Mesothelial cell of epicardium (in vitro differentiated cells): ENCODE measurements at regions not wholly inside any gene's neighbourhood (a gene's known extent, or its start where the extent isn't known, plus 50 kb on each side); places are given as distances from the start of the nearest gene placed in this dataset.

Experiments used
- DNase-seq, 2 experiments: peaks; one replicate each; pipeline ENCODE4 v3.0.0; 2021; ENCODE audit warnings: low spot score in 2 of 2; ENCODE audit not compliant: unreplicated experiment in 2 of 2
- H3K27ac Mint-ChIP-seq: 2 replicates; pipeline ENCODE4 v1.8.0; 2021; ENCODE audit warnings: mixed read lengths
- H3K27me3 Mint-ChIP-seq: 2 replicates; pipeline ENCODE4 v1.8.0; 2021; ENCODE audit warnings: low read depth, mixed read lengths
- H3K36me3 Mint-ChIP-seq: 2 replicates; pipeline ENCODE4 v1.8.0; 2021; ENCODE audit warnings: mixed read lengths
- H3K4me1 Mint-ChIP-seq: 2 replicates; pipeline ENCODE4 v1.8.0; 2021; ENCODE audit warnings: mixed read lengths
- H3K4me3 Mint-ChIP-seq: 2 replicates; pipeline ENCODE4 v1.8.0; 2021; ENCODE audit warnings: mild to moderate bottlenecking, moderate library complexity, mixed read lengths
- H3K9me3 Mint-ChIP-seq: 2 replicates; pipeline ENCODE4 v1.8.0; 2021; ENCODE audit warnings: mixed read lengths
- TF ChIP-seq, protein P1 (sequence below): fragments of 200-600 bp; sonication (generic); IDR thresholded peaks from one replicate; pipeline ENCODE4 v1.5.0; 2021; ENCODE audit warnings: antibody characterized with exemption; ENCODE audit not compliant: unreplicated experiment

DNA sequence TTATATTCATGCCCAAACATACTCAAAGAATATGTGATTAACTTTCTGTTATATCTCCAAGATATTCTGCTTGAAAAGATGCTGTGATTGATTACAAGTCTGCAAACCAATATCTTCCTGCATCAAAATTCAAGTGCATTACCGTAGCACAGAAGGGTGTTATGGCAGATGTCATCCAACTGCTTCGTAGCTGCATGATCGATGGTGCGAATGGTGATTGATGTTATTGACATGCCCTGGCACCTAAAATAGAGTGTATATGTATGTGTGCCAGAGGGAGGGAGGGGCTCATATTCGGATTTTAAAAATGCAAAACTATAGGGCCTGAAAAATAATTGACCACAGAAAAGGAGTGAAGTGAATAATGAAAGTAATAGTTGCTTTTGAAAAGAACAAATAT is 882.1 kb upstream of the NUDT12 start:
- H3K4me1 Mint-ChIP-seq: no peaks in the 10 kb centered on the region
- peaks cover 3% of the 10 kb centered on the region for H3K36me3 Mint-ChIP-seq
- no peak overlapping the region for H3K4me3 Mint-ChIP-seq
- peaks cover 8% of the 10 kb centered on the region for H3K9me3 Mint-ChIP-seq
- DNase-seq: no peak
- H3K27ac Mint-ChIP-seq: no peak overlapping the region
- no peaks in the 10 kb centered on the region for H3K27me3 Mint-ChIP-seq
- TF ChIP-seq, protein P1, sequence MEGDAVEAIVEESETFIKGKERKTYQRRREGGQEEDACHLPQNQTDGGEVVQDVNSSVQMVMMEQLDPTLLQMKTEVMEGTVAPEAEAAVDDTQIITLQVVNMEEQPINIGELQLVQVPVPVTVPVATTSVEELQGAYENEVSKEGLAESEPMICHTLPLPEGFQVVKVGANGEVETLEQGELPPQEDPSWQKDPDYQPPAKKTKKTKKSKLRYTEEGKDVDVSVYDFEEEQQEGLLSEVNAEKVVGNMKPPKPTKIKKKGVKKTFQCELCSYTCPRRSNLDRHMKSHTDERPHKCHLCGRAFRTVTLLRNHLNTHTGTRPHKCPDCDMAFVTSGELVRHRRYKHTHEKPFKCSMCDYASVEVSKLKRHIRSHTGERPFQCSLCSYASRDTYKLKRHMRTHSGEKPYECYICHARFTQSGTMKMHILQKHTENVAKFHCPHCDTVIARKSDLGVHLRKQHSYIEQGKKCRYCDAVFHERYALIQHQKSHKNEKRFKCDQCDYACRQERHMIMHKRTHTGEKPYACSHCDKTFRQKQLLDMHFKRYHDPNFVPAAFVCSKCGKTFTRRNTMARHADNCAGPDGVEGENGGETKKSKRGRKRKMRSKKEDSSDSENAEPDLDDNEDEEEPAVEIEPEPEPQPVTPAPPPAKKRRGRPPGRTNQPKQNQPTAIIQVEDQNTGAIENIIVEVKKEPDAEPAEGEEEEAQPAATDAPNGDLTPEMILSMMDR: no peak

DNA sequence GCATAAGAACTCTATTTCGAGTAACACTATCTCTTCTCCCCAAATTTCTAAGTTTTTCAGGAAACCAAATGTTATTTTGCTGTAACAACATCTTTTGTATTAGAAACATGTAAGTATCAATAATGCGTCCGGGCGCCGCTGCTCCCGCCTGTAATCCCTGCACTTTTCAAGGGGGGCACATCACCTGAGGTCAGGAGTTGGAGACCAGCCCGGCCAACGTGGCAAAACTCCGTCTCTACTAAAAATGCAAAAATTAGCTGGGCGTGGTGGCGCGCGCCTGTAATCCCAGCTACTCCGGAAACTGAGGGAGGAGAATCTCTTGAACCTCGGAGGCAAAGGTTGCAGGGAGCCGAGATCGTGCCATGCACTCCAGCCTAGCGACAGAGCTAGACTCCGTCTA is 881.1 kb upstream of the NUDT12 start:
- H3K36me3 Mint-ChIP-seq: no peaks in the 10 kb centered on the region
- no peak overlapping the region for H3K27ac Mint-ChIP-seq
- H3K4me1 Mint-ChIP-seq: no peaks in the 10 kb centered on the region
- no peak overlapping the region for H3K4me3 Mint-ChIP-seq
- no peak for DNase-seq
- no peaks in the 10 kb centered on the region for H3K27me3 Mint-ChIP-seq
- no peaks in the 10 kb centered on the region for H3K9me3 Mint-ChIP-seq
- TF ChIP-seq, protein P1: no peak

DNA sequence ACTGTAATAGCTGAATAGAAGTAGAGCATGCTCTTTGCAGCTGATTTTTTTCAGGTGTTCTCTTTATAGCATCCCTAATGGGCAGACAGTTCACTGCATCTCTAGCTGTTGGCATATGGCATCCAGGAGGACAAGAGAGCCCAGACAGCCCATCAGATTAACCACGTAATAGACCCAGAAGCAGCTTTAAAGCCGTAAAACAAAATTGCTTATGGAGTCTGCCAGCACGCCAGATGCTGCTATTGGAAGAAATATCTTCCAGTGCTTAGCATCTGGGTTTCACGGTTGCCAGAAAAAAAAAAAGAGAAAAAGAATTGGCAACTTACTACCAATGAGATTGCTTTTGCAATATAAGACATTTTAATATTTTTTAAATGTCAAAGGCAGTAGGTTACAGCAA is 869.4 kb upstream of the NUDT12 start:
- no peaks in the 10 kb centered on the region for H3K36me3 Mint-ChIP-seq
- no peak for DNase-seq
- H3K27me3 Mint-ChIP-seq: no peaks in the 10 kb centered on the region
- TF ChIP-seq, protein P1: no peak
- H3K27ac Mint-ChIP-seq: no peak overlapping the region
- H3K4me3 Mint-ChIP-seq: no peak overlapping the region
- H3K9me3 Mint-ChIP-seq: no peaks in the 10 kb centered on the region
- peaks cover 9% of the 10 kb centered on the region for H3K4me1 Mint-ChIP-seq

DNA sequence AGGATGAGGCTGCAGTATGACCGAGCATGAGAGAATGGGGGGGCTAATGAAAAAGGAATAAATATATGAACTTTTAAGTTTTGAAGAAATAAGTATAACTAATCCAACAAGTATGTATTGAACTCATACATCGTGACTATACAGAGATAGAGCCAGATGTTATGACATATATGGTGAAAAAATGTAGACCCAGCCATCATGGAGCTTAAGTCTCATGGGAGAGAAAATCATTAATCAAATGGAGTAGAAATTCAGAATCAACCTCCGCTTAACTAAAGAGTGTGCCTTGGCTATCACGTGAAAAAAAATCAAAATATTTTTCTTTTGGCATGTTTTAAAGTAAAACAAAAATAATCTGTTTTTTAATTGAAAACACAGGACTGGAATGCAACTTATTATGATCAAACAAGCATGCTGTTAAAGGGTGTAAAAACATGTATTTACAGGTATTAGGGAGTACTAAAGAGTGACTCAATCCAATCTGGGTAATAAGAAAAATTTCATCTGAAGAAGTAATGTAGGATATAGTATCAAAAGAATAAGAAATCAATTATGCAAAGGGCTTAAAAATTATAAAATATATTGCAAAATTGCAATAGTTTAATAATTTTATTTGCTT is 868.5 kb upstream of the NUDT12 start:
- Mint-ChIP-seq H3K36me3 (no peaks in the 10 kb centered on the region), H3K4me3 (no peak overlapping the region), H3K9me3 (no peaks in the 10 kb centered on the region), H3K4me1 (peaks cover 9% of the 10 kb centered on the region), H3K27ac (no peak overlapping the region), H3K27me3 (no peaks in the 10 kb centered on the region)
- no peak for DNase-seq
- TF ChIP-seq, protein P1: no peak

DNA sequence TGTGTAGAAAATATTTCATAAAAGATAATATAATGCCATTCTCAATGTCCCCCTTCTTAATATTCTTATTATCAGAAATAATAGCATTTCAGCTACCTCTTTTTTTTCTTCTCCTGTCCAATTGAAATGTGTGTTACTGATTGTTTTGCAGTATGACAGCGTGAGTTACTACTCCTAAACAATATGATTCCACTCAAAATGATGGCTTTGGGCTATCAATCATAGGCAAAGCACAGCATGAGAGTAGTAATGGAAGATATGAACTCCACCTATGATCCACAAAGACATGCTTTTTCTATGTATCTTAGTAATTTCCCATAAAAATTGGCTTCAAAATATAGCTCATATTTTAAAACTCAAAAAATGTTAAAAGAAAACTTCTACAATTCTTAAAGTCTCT is 867.3 kb upstream of the NUDT12 start:
- H3K27me3 Mint-ChIP-seq: no peaks in the 10 kb centered on the region
- H3K4me3 Mint-ChIP-seq: no peak overlapping the region
- H3K9me3 Mint-ChIP-seq: no peaks in the 10 kb centered on the region
- TF ChIP-seq, protein P1: no peak
- H3K36me3 Mint-ChIP-seq: no peaks in the 10 kb centered on the region
- no peak for DNase-seq
- peaks cover 9% of the 10 kb centered on the region for H3K4me1 Mint-ChIP-seq
- H3K27ac Mint-ChIP-seq: no peak overlapping the region

DNA sequence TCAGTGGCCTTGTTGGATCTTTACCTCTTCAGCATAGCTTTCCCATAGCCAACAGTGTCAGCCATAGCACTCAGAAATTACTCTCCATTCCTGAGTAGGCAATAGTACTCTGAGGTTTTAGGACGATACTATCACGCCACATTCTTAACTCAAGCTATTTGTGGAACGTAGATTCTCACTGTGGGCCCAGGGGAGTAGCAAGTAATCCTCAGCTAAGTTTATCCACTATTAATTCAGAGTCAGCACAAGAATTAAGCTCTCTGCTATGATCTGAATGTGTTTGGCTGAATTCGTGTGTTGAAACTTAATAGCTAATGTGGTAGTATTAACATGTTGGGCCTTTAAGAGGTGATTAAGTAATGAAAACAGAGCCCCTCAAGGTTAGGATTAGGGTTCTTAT is 858.8 kb upstream of the NUDT12 start:
- no peak overlapping the region for H3K27ac Mint-ChIP-seq
- H3K4me1 Mint-ChIP-seq: no peaks in the 10 kb centered on the region
- TF ChIP-seq, protein P1: no peak
- peaks cover 5% of the 10 kb centered on the region for H3K9me3 Mint-ChIP-seq
- no peaks in the 10 kb centered on the region for H3K27me3 Mint-ChIP-seq
- no peak for DNase-seq
- H3K4me3 Mint-ChIP-seq: no peak overlapping the region
- H3K36me3 Mint-ChIP-seq: no peaks in the 10 kb centered on the region
